Neural cell (in vitro differentiated cells): ENCODE measurements at regions not wholly inside any gene's neighbourhood (a gene's known extent, or its start where the extent isn't known, plus 50 kb on each side); places are given as distances from the start of the nearest gene placed in this dataset.

Source experiments
- EP300 ChIP-seq: fragments of 450-650 bp; conservative IDR thresholded peaks from 2 replicates; pipeline ENCODE4 v1.6.1; 2014; ENCODE audit warnings: antibody characterized with exemption, mild to moderate bottlenecking, moderate library complexity; ENCODE audit not compliant: poor library complexity, severe bottlenecking
- EZH2 ChIP-seq: fragments of 200-600, 300-800 bp; shearing (Covaris generic), sonication (generic); IDR thresholded peaks from 2 replicates; pipeline ENCODE4 v1.6.1; 2014; ENCODE audit warnings: antibody characterized with exemption, low read length, borderline replicate concordance, mild to moderate bottlenecking; ENCODE audit not compliant: insufficient read depth, poor library complexity, severe bottlenecking
- MXI1 ChIP-seq: fragments of 450-650 bp; conservative IDR thresholded peaks from 2 replicates; pipeline ENCODE4 v1.6.1; 2014; ENCODE audit warnings: antibody characterized with exemption, mild to moderate bottlenecking; ENCODE audit not compliant: poor library complexity, severe bottlenecking
- POLR2AphosphoS5 ChIP-seq: IDR thresholded peaks from 2 replicates; pipeline ENCODE4 v1.6.1; 2012
- RAD21 ChIP-seq: fragments of 450-650 bp; conservative IDR thresholded peaks from 2 replicates; pipeline ENCODE4 v1.6.1; 2014; ENCODE audit warnings: antibody characterized with exemption, mild to moderate bottlenecking, moderate library complexity
- SMC3 ChIP-seq: fragments of 450-650 bp; conservative IDR thresholded peaks from 2 replicates; pipeline ENCODE4 v1.6.1; 2014; ENCODE audit warnings: antibody characterized with exemption, mild to moderate bottlenecking, moderate library complexity; ENCODE audit not compliant: poor library complexity
- TAF1 ChIP-seq: IDR thresholded peaks from 2 replicates; pipeline ENCODE4 v1.6.1; 2012; ENCODE audit warnings: low read depth
- TF ChIP-seq, protein P1 (sequence below): fragments of 450-650 bp; IDR thresholded peaks from 2 replicates; pipeline ENCODE4 v1.5.1; 2014; ENCODE audit warnings: antibody characterized with exemption, mild to moderate bottlenecking, moderate library complexity; ENCODE audit not compliant: poor library complexity, severe bottlenecking
- TF ChIP-seq, protein P2 (sequence below): IDR thresholded peaks from 2 replicates; pipeline ENCODE4 v1.6.1; 2012; ENCODE audit warnings: borderline replicate concordance

- TF ChIP-seq, protein P1, sequence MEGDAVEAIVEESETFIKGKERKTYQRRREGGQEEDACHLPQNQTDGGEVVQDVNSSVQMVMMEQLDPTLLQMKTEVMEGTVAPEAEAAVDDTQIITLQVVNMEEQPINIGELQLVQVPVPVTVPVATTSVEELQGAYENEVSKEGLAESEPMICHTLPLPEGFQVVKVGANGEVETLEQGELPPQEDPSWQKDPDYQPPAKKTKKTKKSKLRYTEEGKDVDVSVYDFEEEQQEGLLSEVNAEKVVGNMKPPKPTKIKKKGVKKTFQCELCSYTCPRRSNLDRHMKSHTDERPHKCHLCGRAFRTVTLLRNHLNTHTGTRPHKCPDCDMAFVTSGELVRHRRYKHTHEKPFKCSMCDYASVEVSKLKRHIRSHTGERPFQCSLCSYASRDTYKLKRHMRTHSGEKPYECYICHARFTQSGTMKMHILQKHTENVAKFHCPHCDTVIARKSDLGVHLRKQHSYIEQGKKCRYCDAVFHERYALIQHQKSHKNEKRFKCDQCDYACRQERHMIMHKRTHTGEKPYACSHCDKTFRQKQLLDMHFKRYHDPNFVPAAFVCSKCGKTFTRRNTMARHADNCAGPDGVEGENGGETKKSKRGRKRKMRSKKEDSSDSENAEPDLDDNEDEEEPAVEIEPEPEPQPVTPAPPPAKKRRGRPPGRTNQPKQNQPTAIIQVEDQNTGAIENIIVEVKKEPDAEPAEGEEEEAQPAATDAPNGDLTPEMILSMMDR = no peak
- TF ChIP-seq EP300 (no peak), MXI1 (no peak), POLR2AphosphoS5 (no peak), SMC3 (no peak), EZH2 (no peak), TAF1 (no peak), RAD21 (no peak)
- TF ChIP-seq, protein P2, sequence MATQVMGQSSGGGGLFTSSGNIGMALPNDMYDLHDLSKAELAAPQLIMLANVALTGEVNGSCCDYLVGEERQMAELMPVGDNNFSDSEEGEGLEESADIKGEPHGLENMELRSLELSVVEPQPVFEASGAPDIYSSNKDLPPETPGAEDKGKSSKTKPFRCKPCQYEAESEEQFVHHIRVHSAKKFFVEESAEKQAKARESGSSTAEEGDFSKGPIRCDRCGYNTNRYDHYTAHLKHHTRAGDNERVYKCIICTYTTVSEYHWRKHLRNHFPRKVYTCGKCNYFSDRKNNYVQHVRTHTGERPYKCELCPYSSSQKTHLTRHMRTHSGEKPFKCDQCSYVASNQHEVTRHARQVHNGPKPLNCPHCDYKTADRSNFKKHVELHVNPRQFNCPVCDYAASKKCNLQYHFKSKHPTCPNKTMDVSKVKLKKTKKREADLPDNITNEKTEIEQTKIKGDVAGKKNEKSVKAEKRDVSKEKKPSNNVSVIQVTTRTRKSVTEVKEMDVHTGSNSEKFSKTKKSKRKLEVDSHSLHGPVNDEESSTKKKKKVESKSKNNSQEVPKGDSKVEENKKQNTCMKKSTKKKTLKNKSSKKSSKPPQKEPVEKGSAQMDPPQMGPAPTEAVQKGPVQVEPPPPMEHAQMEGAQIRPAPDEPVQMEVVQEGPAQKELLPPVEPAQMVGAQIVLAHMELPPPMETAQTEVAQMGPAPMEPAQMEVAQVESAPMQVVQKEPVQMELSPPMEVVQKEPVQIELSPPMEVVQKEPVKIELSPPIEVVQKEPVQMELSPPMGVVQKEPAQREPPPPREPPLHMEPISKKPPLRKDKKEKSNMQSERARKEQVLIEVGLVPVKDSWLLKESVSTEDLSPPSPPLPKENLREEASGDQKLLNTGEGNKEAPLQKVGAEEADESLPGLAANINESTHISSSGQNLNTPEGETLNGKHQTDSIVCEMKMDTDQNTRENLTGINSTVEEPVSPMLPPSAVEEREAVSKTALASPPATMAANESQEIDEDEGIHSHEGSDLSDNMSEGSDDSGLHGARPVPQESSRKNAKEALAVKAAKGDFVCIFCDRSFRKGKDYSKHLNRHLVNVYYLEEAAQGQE = no peak
Observed at GRCh38 chr12:4850857-4851380, 58.8 kb upstream of the KCNA1 start.
